ENCODE measurements at regions not wholly inside any gene's neighbourhood (a gene's known extent, or its start where the extent isn't known, plus 50 kb on each side); places are given as distances from the start of the nearest gene placed in this dataset.

DNA sequence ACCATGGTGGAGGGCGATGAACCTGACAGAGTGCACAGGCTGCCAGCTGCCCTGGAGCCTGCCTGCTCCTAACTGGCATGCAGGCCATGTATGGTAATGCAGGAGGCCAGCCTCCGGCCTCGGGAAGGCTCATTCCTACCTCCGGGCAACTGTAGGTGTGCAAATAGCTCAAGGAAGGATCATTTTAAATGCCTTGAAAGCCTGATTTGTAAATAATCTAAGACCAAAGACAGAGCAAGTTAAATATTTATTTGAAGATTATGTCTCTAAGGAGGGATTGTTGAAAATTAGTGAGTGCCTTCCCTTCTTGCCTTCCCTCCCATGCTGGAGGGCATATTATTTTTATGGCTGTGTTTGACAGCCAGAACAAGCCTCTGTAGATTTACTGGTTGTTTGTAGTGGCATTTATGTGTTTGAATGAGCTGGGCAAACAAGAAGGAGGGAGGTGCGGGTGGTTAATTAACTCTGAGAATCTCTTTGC, 285.7 kb upstream of the TUT7 start:
- Mint-ChIP-seq H3K4me3 (no peak overlapping the region), H3K27me3 (ENCODE audit: low read depth, poor library complexity) (peaks cover 8% of the 10 kb centered on the region), H3K27ac (peak overlapping the region; percentile 15), H3K9me3 (peaks cover 12% of the 10 kb centered on the region), H3K4me1 (peaks cover 89% of the 10 kb centered on the region), H3K36me3 (ENCODE audit: low read depth) (no peaks in the 10 kb centered on the region)
- TF ChIP-seq, protein P1, sequence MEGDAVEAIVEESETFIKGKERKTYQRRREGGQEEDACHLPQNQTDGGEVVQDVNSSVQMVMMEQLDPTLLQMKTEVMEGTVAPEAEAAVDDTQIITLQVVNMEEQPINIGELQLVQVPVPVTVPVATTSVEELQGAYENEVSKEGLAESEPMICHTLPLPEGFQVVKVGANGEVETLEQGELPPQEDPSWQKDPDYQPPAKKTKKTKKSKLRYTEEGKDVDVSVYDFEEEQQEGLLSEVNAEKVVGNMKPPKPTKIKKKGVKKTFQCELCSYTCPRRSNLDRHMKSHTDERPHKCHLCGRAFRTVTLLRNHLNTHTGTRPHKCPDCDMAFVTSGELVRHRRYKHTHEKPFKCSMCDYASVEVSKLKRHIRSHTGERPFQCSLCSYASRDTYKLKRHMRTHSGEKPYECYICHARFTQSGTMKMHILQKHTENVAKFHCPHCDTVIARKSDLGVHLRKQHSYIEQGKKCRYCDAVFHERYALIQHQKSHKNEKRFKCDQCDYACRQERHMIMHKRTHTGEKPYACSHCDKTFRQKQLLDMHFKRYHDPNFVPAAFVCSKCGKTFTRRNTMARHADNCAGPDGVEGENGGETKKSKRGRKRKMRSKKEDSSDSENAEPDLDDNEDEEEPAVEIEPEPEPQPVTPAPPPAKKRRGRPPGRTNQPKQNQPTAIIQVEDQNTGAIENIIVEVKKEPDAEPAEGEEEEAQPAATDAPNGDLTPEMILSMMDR (IDR thresholded peaks at IDR 0.05): no peak
- DNase-seq: peak; percentile 11

- TF ChIP-seq, protein P1 (IDR thresholded peaks at IDR 0.05): no peak
- H3K27ac Mint-ChIP-seq: peak overlapping the region; percentile 15
- H3K9me3 Mint-ChIP-seq: peaks cover 16% of the 10 kb centered on the region
- H3K4me1 Mint-ChIP-seq: peaks cover 83% of the 10 kb centered on the region
- no peak for DNase-seq
- H3K4me3 Mint-ChIP-seq: no peak overlapping the region
- peaks cover 8% of the 10 kb centered on the region for H3K27me3 Mint-ChIP-seq (ENCODE audit: low read depth, poor library complexity)
- H3K36me3 Mint-ChIP-seq (ENCODE audit: low read depth): no peaks in the 10 kb centered on the region
Measured at GRCh38 chr9:86639287-86639686, 285.1 kb upstream of the TUT7 start.

DNA sequence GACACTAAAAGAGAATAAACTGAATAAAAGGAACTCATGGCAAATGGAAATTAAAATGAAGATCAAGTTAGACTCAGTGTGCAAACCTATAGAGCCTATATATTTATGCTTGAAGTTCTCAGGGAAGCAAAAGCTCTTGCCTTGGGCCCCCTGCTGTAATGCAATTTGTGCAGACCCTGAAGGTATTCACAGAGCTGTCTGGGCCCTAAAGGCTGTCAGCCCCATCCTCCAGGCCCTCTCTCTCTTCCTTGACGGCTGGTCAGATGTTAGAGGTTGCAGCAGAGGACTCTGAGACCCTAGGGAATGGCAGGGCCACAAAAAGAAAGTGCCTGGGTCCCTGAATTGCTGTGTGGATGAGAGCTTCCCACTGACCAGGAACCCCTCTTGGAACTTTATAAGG, 283.9 kb upstream of the TUT7 start:
- H3K4me1 Mint-ChIP-seq: peaks cover 83% of the 10 kb centered on the region
- no peak overlapping the region for H3K27ac Mint-ChIP-seq
- no peak overlapping the region for H3K4me3 Mint-ChIP-seq
- H3K9me3 Mint-ChIP-seq: peaks cover 26% of the 10 kb centered on the region
- H3K36me3 Mint-ChIP-seq (ENCODE audit: low read depth): no peaks in the 10 kb centered on the region
- no peak for DNase-seq
- H3K27me3 Mint-ChIP-seq (ENCODE audit: low read depth, poor library complexity): peaks cover 3% of the 10 kb centered on the region
- TF ChIP-seq, protein P1 (IDR thresholded peaks at IDR 0.05): no peak

- peak overlapping the region; percentile 30 for H3K27ac Mint-ChIP-seq
- peaks cover 78% of the 10 kb centered on the region for H3K4me1 Mint-ChIP-seq
- peaks cover 26% of the 10 kb centered on the region for H3K9me3 Mint-ChIP-seq
- no peaks in the 10 kb centered on the region for H3K27me3 Mint-ChIP-seq (ENCODE audit: low read depth, poor library complexity)
- TF ChIP-seq, protein P1 (IDR thresholded peaks at IDR 0.05): peak; percentile 74
- H3K36me3 Mint-ChIP-seq (ENCODE audit: low read depth): no peaks in the 10 kb centered on the region
- DNase-seq: peak; percentile 84
- peak overlapping the region; percentile 17 for H3K4me3 Mint-ChIP-seq
Measured at GRCh38 chr9:86637515-86637914, 283.3 kb upstream of the TUT7 start.

DNA sequence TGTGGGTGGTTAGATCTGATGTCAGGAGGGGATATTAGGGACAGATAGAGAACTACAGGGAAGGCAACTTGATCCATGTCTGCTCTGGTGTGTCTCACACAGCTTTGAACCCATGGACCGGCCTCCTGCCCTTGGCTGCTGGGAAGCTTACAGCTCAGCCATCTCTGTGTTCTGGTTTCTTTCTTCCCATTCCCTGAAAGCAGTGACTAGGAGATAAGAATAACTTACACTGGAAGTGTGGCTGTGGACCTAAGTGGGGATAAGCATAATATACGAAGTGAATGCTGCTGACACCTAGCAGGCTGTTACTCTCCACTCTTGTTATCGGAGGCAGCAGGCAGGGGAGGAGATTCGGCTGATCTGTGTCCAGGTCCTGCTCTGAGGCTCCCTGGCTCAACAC, 282.3 kb upstream of the TUT7 start:
- TF ChIP-seq, protein P1 (IDR thresholded peaks at IDR 0.05): no peak
- Mint-ChIP-seq H3K36me3 (ENCODE audit: low read depth) (no peaks in the 10 kb centered on the region), H3K4me3 (no peak overlapping the region), H3K4me1 (peaks cover 68% of the 10 kb centered on the region), H3K9me3 (peaks cover 26% of the 10 kb centered on the region), H3K27me3 (ENCODE audit: low read depth, poor library complexity) (no peaks in the 10 kb centered on the region), H3K27ac (peak overlapping the region; percentile 16)
- DNase-seq: peak; percentile 5

GRCh38 chr9:86636038-86636437, 281.8 kb upstream of the TUT7 start:
- Mint-ChIP-seq H3K27me3 (ENCODE audit: low read depth, poor library complexity) (no peaks in the 10 kb centered on the region), H3K4me3 (no peak overlapping the region), H3K27ac (peak overlapping the region; percentile 16), H3K9me3 (peaks cover 26% of the 10 kb centered on the region), H3K4me1 (peaks cover 63% of the 10 kb centered on the region), H3K36me3 (ENCODE audit: low read depth) (no peaks in the 10 kb centered on the region)
- TF ChIP-seq, protein P1 (IDR thresholded peaks at IDR 0.05): no peak
- peak; percentile 7 for DNase-seq

All from nephron progenitor cell (in vitro differentiated cells).